ELF-1 (cell line): ENCODE measurements at regions not wholly inside any gene's neighbourhood (a gene's known extent, or its start where the extent isn't known, plus 50 kb on each side); places are given as distances from the start of the nearest gene placed in this dataset.

Experiments
- DNase-seq: peaks from one replicate; pipeline ENCODE4 v3.0.0-alpha.2; 2016; ENCODE audit warnings: low read depth, low spot score

- no peak for DNase-seq
Observed at GRCh38 chr1:208837242-208837641, 593.1 kb upstream of the PLXNA2 start.

GRCh38 chr1:208841436-208841835, 597.3 kb upstream of the PLXNA2 start:
- DNase-seq = no peak

- no peak for DNase-seq
Observed at GRCh38 chr1:208842451-208842850, 598.3 kb upstream of the PLXNA2 start.

- no peak for DNase-seq
Observed at GRCh38 chr1:208844158-208844557, 600.0 kb upstream of the PLXNA2 start.

GRCh38 chr1:208848854-208849253, 604.7 kb upstream of the PLXNA2 start:
- no peak for DNase-seq

- no peak for DNase-seq
Observed at GRCh38 chr1:208850442-208850841, 606.3 kb upstream of the PLXNA2 start.

GRCh38 chr1:208851366-208851765, 607.2 kb upstream of the PLXNA2 start:
- DNase-seq = no peak

GRCh38 chr1:208852911-208853310, 608.7 kb upstream of the PLXNA2 start:
- DNase-seq = no peak

- DNase-seq = no peak
Observed at GRCh38 chr1:208855403-208855802, 611.2 kb upstream of the PLXNA2 start.

GRCh38 chr1:208857465-208857864, 613.3 kb upstream of the PLXNA2 start:
- DNase-seq = no peak

GRCh38 chr1:208858738-208859137, 614.6 kb upstream of the PLXNA2 start:
- DNase-seq = no peak

- DNase-seq = no peak
Observed at GRCh38 chr1:208864366-208864965, 620.3 kb upstream of the PLXNA2 start.

- no peak for DNase-seq
Observed at GRCh38 chr1:208866386-208866955, 622.3 kb upstream of the PLXNA2 start.

- no peak for DNase-seq
Observed at GRCh38 chr1:208868554-208868953, 624.4 kb upstream of the PLXNA2 start.

GRCh38 chr1:208874915-208875314, 630.7 kb upstream of the PLXNA2 start:
- no peak for DNase-seq

GRCh38 chr1:208879022-208879421, 634.8 kb upstream of the PLXNA2 start:
- no peak for DNase-seq

GRCh38 chr1:208880433-208881100, 636.4 kb upstream of the PLXNA2 start:
- no peak for DNase-seq

- no peak for DNase-seq
Observed at GRCh38 chr1:208885060-208885459, 640.9 kb upstream of the PLXNA2 start.

GRCh38 chr1:208885650-208886049, 641.5 kb upstream of the PLXNA2 start:
- DNase-seq = no peak

GRCh38 chr1:208888376-208888775, 644.2 kb upstream of the PLXNA2 start:
- DNase-seq = no peak

- no peak for DNase-seq
Observed at GRCh38 chr1:208892147-208892546, 648.0 kb upstream of the PLXNA2 start.

- DNase-seq = no peak
Observed at GRCh38 chr1:208893251-208893650, 649.1 kb upstream of the PLXNA2 start.

GRCh38 chr1:208895181-208895580, 651.0 kb upstream of the PLXNA2 start:
- DNase-seq = no peak
